DOHH2 (cell line): ENCODE measurements at regions not wholly inside any gene's neighbourhood (a gene's known extent, or its start where the extent isn't known, plus 50 kb on each side); places are given as distances from the start of the nearest gene placed in this dataset.

Experiments
- CTCF ChIP-seq: fragments of 200-600 bp; sonication (generic); IDR thresholded peaks from one replicate; pipeline ENCODE4 v1.5.1; 2014; ENCODE audit warnings: antibody characterized with exemption, mild to moderate bottlenecking, low read depth, low read length; ENCODE audit not compliant: poor library complexity, severe bottlenecking
- EZH2phosphoT487 ChIP-seq: fragments of 200-600 bp; sonication (generic); IDR thresholded peaks from 2 replicates; pipeline ENCODE4 v1.6.1; 2017; ENCODE audit warnings: borderline replicate concordance, mild to moderate bottlenecking, antibody characterized with exemption, low read length, moderate library complexity, mixed read lengths

- TF ChIP-seq CTCF (no peak), EZH2phosphoT487 (no peak)
Observed at GRCh38 chr3:18531662-18532061, 106.5 kb upstream of the SATB1 start.
